HG03060 (cell line): ENCODE measurements at regions not wholly inside any gene's neighbourhood (a gene's known extent, or its start where the extent isn't known, plus 50 kb on each side); places are given as distances from the start of the nearest gene placed in this dataset.
"Not testable (repeated sequence)": the region's sequence is repeated elsewhere in the genome, so short reads cannot be mapped to it uniquely, and the experiment has no call there.

Source experiments
- ATAC-seq: cut with Tn5 transposase; IDR thresholded peaks from one replicate; pipeline ENCODE4 v1.9.1; 2021; ENCODE audit warnings: low read depth, moderate number of reproducible peaks; ENCODE audit not compliant: unreplicated experiment

DNA sequence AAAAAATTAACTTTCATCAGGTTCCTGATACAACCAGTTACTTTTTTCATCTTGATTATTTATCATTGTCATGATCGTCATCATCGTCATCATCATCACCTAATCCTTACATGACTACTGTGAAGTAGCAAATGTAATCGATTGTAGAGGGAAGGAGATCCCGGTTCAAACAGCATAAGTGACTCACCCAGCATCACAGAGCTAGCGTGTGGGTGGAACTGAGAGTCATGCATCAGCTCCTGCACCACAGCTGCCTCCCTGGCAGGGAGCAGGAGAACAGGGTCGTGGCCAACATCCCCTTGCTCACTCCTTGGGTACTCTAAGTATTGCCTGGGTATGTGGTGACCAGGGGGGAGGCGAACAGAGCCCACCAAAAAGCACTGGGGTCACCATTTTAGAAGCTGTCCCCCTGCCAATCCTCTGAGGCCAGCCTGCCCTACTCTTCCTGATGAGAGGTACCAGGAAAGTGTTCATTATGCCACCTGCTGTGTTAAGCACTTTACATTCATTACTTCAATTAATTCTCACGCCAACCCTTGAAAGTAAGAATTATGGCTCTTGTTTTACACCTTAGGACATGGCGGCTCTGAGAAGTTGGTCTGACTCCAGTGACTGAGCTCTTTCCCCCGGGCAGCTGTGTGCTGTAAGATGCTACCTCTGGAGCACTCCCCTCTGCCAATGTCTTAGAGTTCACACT lies 425.2 kb downstream of the CD83 start:
- ATAC-seq, result peak; percentile 62

GRCh38 chr6:14543971-14544585 lies 426.5 kb downstream of the CD83 start:
- no peak for ATAC-seq

- ATAC-seq, result no peak
Measured at GRCh38 chr6:14544666-14545065, 427.1 kb downstream of the CD83 start.

DNA sequence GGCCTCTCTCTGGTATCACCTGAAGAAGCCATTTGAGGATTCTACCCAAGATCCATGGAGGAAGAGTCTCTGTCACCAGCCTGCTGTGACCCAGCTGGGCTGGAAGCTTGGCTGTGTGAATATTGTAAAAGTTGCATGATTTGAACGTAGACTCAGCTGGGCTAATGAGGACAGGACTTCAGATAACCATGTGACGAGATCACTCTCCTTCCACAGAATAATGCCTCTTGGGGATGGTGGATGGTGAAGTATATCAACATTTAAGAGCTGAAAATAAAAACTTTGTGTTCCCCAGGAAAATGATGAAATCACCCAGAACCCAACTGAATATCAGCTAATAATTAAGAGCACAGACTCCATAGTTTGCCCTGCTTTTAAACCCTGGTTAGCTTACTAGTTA lies 427.9 kb downstream of the CD83 start:
- ATAC-seq, result no peak

DNA sequence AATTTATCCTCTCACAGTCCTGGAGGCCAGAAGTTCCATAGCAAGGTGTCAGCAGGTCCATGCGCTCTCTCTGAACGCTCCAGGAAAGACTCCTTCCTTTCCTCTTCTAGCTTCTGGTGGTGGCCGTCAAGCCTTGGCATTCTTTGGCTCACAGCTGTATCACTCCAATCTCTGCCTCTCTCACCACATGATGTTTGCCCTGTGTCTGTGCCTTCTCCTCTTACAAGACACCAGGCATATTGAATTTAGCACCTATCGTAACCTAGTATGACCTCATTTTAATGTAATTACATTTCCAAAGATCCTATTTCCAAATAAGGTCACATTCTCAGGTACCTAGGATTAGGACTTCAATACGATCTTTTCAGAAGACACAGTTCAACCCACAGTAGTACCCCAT lies 428.5 kb downstream of the CD83 start:
- no peak for ATAC-seq

- no peak for ATAC-seq
Measured at GRCh38 chr6:14547284-14547998, 429.9 kb downstream of the CD83 start.

- no peak for ATAC-seq
Measured at GRCh38 chr6:14549304-14549770, 431.8 kb downstream of the CD83 start.

DNA sequence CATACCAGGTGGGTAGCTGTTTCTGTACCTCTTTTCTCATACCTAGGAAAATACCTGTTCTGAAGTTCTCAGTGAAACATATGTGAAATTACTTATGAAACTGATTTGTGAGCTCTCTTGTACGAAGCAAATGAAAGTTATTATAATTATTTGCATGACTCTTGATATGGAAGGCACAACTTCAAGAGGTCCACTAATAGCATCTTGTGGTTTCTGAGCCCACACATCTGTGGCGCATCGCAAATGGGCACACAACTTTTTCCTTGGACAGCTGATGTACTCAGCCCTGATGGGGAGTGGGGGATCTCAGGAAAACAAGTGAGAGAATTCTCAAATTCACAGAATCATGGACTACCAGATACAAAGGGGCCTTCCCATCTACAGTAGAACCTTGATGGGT lies 432.3 kb downstream of the CD83 start:
- no peak for ATAC-seq

DNA sequence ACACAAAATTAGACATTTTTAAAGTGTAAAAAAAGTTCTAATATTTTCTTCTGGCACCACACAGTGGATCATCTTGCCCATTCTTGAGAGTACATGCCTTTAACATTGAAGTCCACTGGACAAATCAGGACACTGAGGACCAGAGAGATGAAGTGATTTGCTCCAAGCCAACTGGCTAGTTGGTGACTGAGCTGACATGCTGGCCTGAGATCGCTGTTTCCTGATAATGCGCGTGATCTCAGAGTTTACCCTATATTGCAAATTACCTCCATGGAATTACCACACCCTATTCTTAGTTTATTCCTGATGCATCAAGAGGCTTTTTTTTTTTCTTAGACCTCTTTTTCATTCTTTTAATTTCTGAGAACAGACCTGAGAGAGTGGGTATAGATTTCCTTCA lies 432.8 kb downstream of the CD83 start:
- no peak for ATAC-seq

GRCh38 chr6:14550822-14551221 lies 433.2 kb downstream of the CD83 start:
- ATAC-seq, result no peak

- not testable (repeated sequence) for ATAC-seq
Measured at GRCh38 chr6:14551601-14552000, 434.0 kb downstream of the CD83 start.

- ATAC-seq, result no peak
Measured at GRCh38 chr6:14552891-14553290, 435.3 kb downstream of the CD83 start.

- no peak for ATAC-seq
Measured at GRCh38 chr6:14553515-14553914, 435.9 kb downstream of the CD83 start.

GRCh38 chr6:14555804-14556203 lies 438.2 kb downstream of the CD83 start:
- no peak for ATAC-seq

- ATAC-seq, result no peak
Measured at GRCh38 chr6:14559746-14560536, 442.4 kb downstream of the CD83 start.

GRCh38 chr6:14561563-14561962 lies 444.0 kb downstream of the CD83 start:
- ATAC-seq, result not testable (repeated sequence)

- ATAC-seq, result no peak
Measured at GRCh38 chr6:14567842-14568241, 450.3 kb downstream of the CD83 start.

DNA sequence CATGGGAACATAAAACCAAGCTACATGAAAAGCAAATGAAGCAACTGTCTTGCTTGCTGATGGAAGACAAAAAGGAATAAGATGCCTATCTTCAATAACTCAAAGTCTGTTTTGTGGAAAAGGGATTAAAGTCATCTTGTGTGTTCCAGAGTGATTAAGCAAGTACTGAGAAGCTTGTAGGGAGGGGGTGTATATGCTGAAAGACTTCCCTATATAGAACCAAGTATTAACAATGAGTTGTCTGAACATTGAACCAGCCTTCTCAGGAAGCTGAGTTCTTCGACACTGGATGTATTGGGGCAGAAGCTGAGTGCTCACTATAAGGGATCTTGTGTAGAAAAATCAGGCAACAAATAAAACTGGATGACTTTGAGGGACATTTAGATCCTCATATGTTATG lies 451.8 kb downstream of the CD83 start:
- ATAC-seq, result no peak

DNA sequence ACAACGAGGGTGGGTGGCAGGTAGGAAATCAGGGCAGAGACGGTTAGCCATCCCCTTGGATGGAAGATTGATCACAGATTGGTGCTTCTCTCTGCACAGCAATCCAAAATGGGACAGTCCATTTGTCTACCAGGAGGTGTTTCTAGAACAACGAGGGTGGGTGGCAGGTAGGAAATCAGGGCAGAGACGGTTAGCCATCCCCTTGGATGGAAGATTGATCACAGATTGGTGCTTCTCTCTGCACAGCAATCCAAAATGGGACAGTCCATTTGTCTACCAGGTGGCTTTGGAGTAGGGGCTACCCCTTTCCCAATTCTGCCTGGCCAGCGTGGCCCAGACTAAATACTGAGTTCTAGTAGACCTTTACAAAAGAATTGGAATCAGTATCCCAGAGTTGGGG lies 452.3 kb downstream of the CD83 start:
- not testable (repeated sequence) for ATAC-seq

DNA sequence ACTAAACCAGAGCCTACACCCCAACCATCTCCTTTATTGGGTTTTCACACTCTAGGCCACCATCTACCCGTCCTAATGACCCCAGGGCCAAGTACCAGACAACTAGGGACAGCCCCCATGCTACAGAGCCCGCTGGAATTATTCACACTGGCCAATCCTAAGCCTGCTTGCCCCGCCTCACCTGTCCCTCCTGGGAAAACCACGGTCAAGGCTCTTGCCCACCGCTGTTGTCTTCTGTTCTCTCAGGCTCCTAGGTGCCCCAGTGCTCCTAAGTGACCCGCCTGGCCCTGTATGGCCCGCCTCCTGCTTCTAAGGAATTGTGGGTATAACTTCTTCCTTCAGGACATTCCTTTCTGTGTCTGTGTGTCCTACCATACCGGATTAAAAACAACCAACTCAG lies 453.4 kb downstream of the CD83 start:
- no peak for ATAC-seq

DNA sequence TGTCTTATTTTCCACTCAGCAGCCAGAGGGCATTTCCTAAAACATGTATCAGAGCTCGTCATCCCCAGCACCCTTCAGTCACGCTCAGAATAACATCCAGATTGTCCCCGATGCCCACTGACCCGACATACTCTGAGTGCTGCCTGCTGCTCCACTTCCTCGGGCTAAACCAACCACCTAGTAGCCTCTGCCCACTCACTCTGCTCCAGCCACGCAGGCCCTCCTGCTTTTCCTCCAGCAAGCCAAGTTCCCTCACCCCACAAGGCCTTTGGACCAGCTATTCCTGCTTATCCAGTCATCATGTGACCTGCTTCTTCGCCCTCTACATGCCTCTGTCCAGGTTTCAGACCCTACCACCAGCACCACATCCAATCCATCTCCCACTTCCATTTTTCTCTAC lies 454.2 kb downstream of the CD83 start:
- no peak for ATAC-seq
